ENCODE measurements at regions not wholly inside any gene's neighbourhood (a gene's known extent, or its start where the extent isn't known, plus 50 kb on each side); places are given as distances from the start of the nearest gene placed in this dataset.
"Not testable (repeated sequence)": the region's sequence is repeated elsewhere in the genome, so short reads cannot be mapped to it uniquely, and the experiment has no call there.

DNA sequence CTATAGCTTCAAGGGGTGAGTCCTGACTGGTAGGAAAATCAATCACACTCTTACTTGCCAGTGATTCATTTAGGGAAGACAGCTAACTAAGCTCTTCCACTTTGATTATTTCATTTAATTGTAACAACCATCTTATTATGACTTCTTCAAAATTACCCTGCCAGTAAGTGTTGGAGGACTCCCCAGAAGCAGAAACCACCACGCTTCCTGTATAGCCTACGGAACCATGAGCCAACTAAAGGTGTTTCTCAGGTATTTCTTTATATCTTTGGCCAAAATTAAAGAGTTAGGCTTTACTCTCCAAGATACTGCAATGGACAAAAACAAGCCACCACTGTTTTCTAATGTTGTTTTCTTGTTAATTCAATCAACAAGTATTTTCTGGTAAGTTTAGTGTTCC is 61.0 kb downstream of the FOXD4L5 start:
- not testable (repeated sequence) for DNase-seq (ENCODE audit: low spot score in 2 of 2); H3K9me3 ChIP-seq; H3K27ac ChIP-seq; H3K36me3 ChIP-seq; H3K27me3 ChIP-seq; H3K4me3 ChIP-seq; H3K4me1 ChIP-seq
- 88% methylated on average over 2 of the region's 2 CpGs for WGBS

DNA sequence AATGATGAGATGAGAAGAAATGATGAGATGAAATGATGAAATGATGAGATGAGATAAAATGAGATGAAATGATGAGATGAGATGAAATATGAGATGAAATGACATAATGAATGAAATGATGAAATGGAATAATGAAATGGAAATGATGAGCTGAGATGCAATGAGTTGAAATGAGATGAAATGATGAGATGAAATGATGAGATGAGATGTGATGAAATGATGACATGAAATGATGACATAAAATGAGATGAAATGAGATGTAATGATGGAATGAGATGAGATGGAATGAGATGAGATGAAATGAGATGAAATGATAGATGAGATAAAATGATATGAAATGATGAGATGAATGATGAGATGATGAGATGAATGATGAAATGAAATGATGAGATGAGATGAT is 76.2 kb downstream of the FOXD4L5 start:
- H3K9me3 ChIP-seq; H3K36me3 ChIP-seq; H3K4me1 ChIP-seq; H3K27ac ChIP-seq; H3K27me3 ChIP-seq; DNase-seq (ENCODE audit: low spot score in 2 of 2); H3K4me3 ChIP-seq: not testable (repeated sequence)

DNA sequence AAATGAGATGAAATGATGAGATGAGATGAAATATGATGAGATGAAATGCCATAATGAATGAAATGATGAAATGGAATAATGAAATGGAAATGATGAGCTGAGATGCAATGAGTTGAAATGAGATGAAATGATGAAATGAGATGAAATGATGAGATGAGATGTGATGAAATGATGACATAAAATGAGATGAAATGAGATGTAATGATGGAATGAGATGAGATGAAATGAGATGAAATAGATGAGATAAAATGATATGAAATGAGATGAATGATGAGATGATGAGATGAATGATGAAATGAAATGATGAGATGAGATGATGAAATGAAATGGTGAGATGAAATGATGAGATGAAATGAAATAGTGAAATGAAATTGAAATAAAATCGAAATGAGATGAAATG is 77.7 kb downstream of the FOXD4L5 start:
- H3K27me3 ChIP-seq; H3K27ac ChIP-seq; H3K36me3 ChIP-seq; DNase-seq (ENCODE audit: low spot score in 2 of 2); H3K9me3 ChIP-seq; H3K4me3 ChIP-seq; H3K4me1 ChIP-seq: not testable (repeated sequence)
- WGBS: no CpG with 5 or more reads among the region's 1 CpG

DNA sequence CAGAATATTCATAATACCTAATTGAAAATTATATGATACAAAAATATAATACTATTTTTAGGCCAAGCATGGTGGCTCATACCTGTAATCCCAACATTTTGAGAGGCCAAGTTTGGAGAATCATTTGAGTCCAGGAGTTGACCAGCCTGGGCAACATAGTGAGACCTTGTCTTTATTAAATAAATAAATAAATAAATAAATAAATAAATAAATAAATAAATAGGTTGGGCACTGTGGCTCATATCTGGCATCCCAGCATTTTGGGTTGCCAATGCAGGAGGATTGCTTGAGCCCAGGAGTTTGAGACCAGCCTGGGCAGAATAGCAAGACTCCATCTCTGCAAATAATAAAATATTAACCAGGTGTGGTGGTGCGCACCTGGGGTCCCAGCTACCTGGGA is 79.2 kb downstream of the FOXD4L5 start:
- H3K27me3 ChIP-seq; H3K27ac ChIP-seq; DNase-seq (ENCODE audit: low spot score in 2 of 2); H3K4me3 ChIP-seq; H3K9me3 ChIP-seq; H3K4me1 ChIP-seq; H3K36me3 ChIP-seq: not testable (repeated sequence)
- WGBS: no CpG with 5 or more reads among the region's 1 CpG

DNA sequence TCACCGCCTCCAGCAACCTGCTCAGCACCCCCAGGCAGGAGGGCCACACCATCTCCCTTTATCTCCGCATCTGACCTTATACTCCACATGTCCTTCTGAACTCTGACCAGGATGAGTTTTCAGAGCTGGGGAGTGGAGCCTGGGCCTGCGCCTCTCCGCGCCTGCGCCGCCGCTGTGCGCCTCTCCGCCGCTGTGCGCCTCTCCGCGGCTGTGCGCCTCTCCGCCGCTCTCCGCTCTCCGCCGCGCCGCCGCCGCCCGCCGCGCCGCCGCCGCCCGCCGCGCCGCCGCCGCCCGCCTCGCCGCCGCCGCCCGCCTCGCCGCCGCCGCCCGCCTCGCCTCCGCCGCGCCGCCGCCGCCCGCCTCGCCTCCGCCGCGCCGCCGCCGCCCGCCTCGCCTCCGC is 89.2 kb downstream of the FOXD4L5 start:
- DNase-seq (ENCODE audit: low spot score in 2 of 2); H3K9me3 ChIP-seq; H3K27ac ChIP-seq; H3K4me3 ChIP-seq; H3K4me1 ChIP-seq; H3K36me3 ChIP-seq; H3K27me3 ChIP-seq: not testable (repeated sequence)
- WGBS: 65% methylated on average over 20 of the region's 65 CpGs

DNA sequence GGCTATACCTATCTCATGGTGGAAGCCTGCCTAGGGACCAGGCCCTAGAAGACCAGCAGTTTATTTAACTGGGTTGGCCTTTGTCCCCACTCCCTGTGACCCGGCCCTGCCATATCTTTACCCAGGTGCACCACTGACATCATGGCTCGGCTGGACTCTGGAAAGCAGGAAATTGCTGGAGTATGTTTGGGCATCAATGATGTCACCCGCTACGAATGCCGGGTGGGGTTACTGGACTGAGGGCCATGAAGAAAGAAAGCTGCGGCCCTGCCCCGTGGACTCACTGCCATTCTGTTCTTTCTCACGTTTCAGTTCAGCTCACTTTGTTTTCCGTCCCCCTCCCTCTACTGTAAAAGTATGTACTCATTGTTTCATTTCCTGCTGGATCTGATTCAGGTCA is 129.1 kb downstream of the FOXD4L5 start:
- H3K4me3 ChIP-seq, H3K9me3 ChIP-seq, H3K27ac ChIP-seq, H3K4me1 ChIP-seq, H3K36me3 ChIP-seq, H3K27me3 ChIP-seq: not testable (repeated sequence)
- peak in 1 of 2 donors; percentile 24 for DNase-seq (ENCODE audit: low spot score in 2 of 2)
- no CpG with 5 or more reads among the region's 9 CpGs for WGBS

All from suprapubic skin (tissue), 4 donors.